Endothelial cell of umbilical vein (primary cell): ENCODE measurements at regions not wholly inside any gene's neighbourhood (a gene's known extent, or its start where the extent isn't known, plus 50 kb on each side); places are given as distances from the start of the nearest gene placed in this dataset.

Experiments used
- BruUV-seq: library from RNA; stranded (reverse); fragments of 400-500 nt; replicated peaks from 2 replicates; lab custom pipeline; 2021; lab: Mats Ljungman, UMichigan
- CTCF ChIA-PET: fragments of 300-600, 350-600 bp; sonication (Branson Sonifier 250); formaldehyde crosslinking; loops from one replicate; lab custom pipeline; 2021; ENCODE audit warnings: antibody characterized with exemption, inconsistent platforms; lab: Charles Lee
- POLR2A ChIA-PET: fragments of 300-600, 350-600 bp; sonication (Branson Sonifier 250); formaldehyde crosslinking; loops from one replicate; lab custom pipeline; 2021; ENCODE audit warnings: antibody characterized with exemption, inconsistent platforms; lab: Charles Lee
- DNase-seq: peaks from one replicate; pipeline ENCODE4 v3.0.0-alpha.2; 2011; ENCODE audit warnings: low read depth, low spot score
- FAIRE-seq: peaks from 2 replicates; lab custom pipeline; 2011; peaks lifted over from hg19 to GRCh38; lab: Jason Lieb, UNC
- H2AFZ ChIP-seq: 2 replicates; pipeline ENCODE4 v1.6.0; 2012; ENCODE audit warnings: low read depth, low read length, control low read depth, inconsistent platforms
- H3K27ac ChIP-seq: 2 replicates; pipeline ENCODE4 v1.5.1; 2011; ENCODE audit warnings: low read depth, mild to moderate bottlenecking, control low read depth, low read length, moderate library complexity; ENCODE audit not compliant: insufficient read depth
- H3K27me3 ChIP-seq, 2 experiments: 2 replicates each; pipeline versions ENCODE4 v1.6.0 to v1.6.1; 2011; ENCODE audit warnings: low read length in 2 of 2, mixed read lengths in 1 of 2; ENCODE audit not compliant: control insufficient read depth in 2 of 2, insufficient read depth in 2 of 2
- H3K36me3 ChIP-seq, 2 experiments: 2 replicates in 1 of 2; 3 replicates in 1 of 2; pipeline ENCODE4 v1.5.1; 2011; ENCODE audit warnings: low read length in 2 of 2, mild to moderate bottlenecking in 1 of 2, moderate library complexity in 1 of 2; ENCODE audit not compliant: control insufficient read depth in 2 of 2, insufficient read depth in 2 of 2; ENCODE audit errors: extremely low read depth in 1 of 2
- H3K4me1 ChIP-seq: 3 replicates; pipeline ENCODE4 v1.5.1; 2011; ENCODE audit warnings: mild to moderate bottlenecking, low read length; ENCODE audit not compliant: control insufficient read depth, insufficient read depth; ENCODE audit errors: extremely low read depth
- H3K4me2 ChIP-seq: 2 replicates; pipeline ENCODE4 v1.6.1; 2011; ENCODE audit warnings: low read length, control low read depth, mixed read lengths; ENCODE audit not compliant: insufficient read depth
- H3K4me3 ChIP-seq, 3 experiments: fragments of 200-600 bp in 1 of 3; sonication (generic), shearing (Covaris generic) in 1 of 3; replicated peaks in 1 of 3; 2 replicates each; pipeline ENCODE4 v1.5.1; 2011 to 2016; ENCODE audit warnings: control low read depth in 3 of 3, low read length in 3 of 3, mild to moderate bottlenecking in 2 of 3, inconsistent platforms in 1 of 3, low read depth in 1 of 3, moderate library complexity in 1 of 3; ENCODE audit not compliant: insufficient read depth in 1 of 3
- H3K79me2 ChIP-seq: 2 replicates; pipeline ENCODE4 v1.6.0; 2012; ENCODE audit warnings: low read length, inconsistent platforms; ENCODE audit not compliant: control insufficient read depth, insufficient read depth
- H3K9ac ChIP-seq: replicated peaks from 2 replicates; pipeline ENCODE3; 2011; ENCODE audit warnings: low read length, control low read depth; ENCODE audit not compliant: insufficient read depth; ENCODE audit errors: extremely low read depth
- H3K9me1 ChIP-seq: replicated peaks from 3 replicates; pipeline ENCODE4 v1.6.0; 2011; ENCODE audit warnings: mild to moderate bottlenecking, low read length; ENCODE audit not compliant: control insufficient read depth, insufficient read depth; ENCODE audit errors: extremely low read depth
- H3K9me3 ChIP-seq: replicated peaks from 2 replicates; pipeline ENCODE4 v1.5.1; 2012; ENCODE audit warnings: low read length, inconsistent platforms; ENCODE audit not compliant: control insufficient read depth, insufficient read depth
- H4K20me1 ChIP-seq: replicated peaks from 2 replicates; pipeline ENCODE3; 2011; ENCODE audit warnings: mild to moderate bottlenecking, low read length; ENCODE audit not compliant: control insufficient read depth, insufficient read depth; ENCODE audit errors: extremely low read depth
- CTCF ChIP-seq, 2 donors: IDR thresholded peaks; 1 replicate in 1 of 2; 2 replicates in 1 of 2; pipeline ENCODE4 v1.5.1; 2011; ENCODE audit warnings: low read length in 2 of 2, mild to moderate bottlenecking in 2 of 2, moderate library complexity in 2 of 2, control low read depth in 1 of 2, inconsistent platforms in 1 of 2, low read depth in 1 of 2; ENCODE audit not compliant: insufficient read depth in 1 of 2; ENCODE audit errors: extremely low read depth in 1 of 2
- EZH2 ChIP-seq: IDR thresholded peaks from 2 replicates; pipeline ENCODE4 v1.6.1; 2012; ENCODE audit warnings: borderline replicate concordance, low read depth, mild to moderate bottlenecking, moderate library complexity, low read length, inconsistent platforms; ENCODE audit not compliant: severe bottlenecking
- FOS ChIP-seq: IDR thresholded peaks from 2 replicates; pipeline ENCODE4 v1.6.1; 2011; ENCODE audit warnings: mild to moderate bottlenecking, low read length, moderate library complexity, borderline replicate concordance; ENCODE audit not compliant: insufficient read depth
- GATA2 ChIP-seq: IDR thresholded peaks from 2 replicates; pipeline ENCODE4 v1.7.0; 2011; ENCODE audit warnings: low read depth, mild to moderate bottlenecking, moderate library complexity, mixed read lengths, low read length; ENCODE audit not compliant: insufficient read length, insufficient read depth
- JUN ChIP-seq: IDR thresholded peaks from 2 replicates; pipeline ENCODE4 v1.6.1; 2011; ENCODE audit warnings: borderline replicate concordance, low read depth; ENCODE audit not compliant: insufficient read length, insufficient read depth
- MYC ChIP-seq: IDR thresholded peaks from one replicate; pipeline ENCODE4 v1.6.1; 2011; ENCODE audit warnings: mild to moderate bottlenecking, low read depth, low read length
- POLR2A ChIP-seq: IDR thresholded peaks from 2 replicates; pipeline ENCODE4 v1.6.1; 2012; ENCODE audit warnings: low read depth, mild to moderate bottlenecking, control low read depth, low read length
- POLR2AphosphoS5 ChIP-seq: IDR thresholded peaks from 2 replicates; pipeline ENCODE4 v1.6.1; 2012; ENCODE audit warnings: low read depth, mild to moderate bottlenecking, control low read depth, low read length, moderate library complexity; ENCODE audit not compliant: insufficient read depth
- dilution Hi-C: fragments of 300-500 bp; cut with MboI; formaldehyde crosslinking; loops from one replicate; pipeline ENCODE4 v1.15.0; 2019; ENCODE audit warnings: low sequenced_read_pairs; ENCODE audit not compliant: extremely low pct_ligation_motif_present
- intact Hi-C: fragments of 100-400 bp; cut with micrococcal nuclease; formaldehyde crosslinking; loops from one replicate; pipeline ENCODE4 v1.10.0; 2022
- TF ChIP-seq, protein P1 (sequence below): IDR thresholded peaks from 2 replicates; pipeline ENCODE4 v1.6.1; 2011; ENCODE audit not compliant: insufficient read depth, insufficient read length

- Histone ChIP-seq H3K79me2 (no peaks in the 10 kb centered on the region), H4K20me1 (no peaks in the 10 kb centered on the region), H3K27ac (no peak overlapping the region), H3K27me3 (no peaks in the 10 kb centered on the region), H3K4me3 (no peak overlapping the region), H3K9ac (no peak overlapping the region), H3K9me1 (no peaks in the 10 kb centered on the region), H3K36me3 (no peaks in the 10 kb centered on the region), H2AFZ (no peak overlapping the region), H3K9me3 (no peaks in the 10 kb centered on the region), H3K4me2 (no peak overlapping the region), H3K4me1 (no peaks in the 10 kb centered on the region)
- intact Hi-C loops, result no loop called here
- DNase-seq (no peak), FAIRE-seq (no peak)
- POLR2A ChIA-PET, result no interaction called here
- TF ChIP-seq, protein P1, sequence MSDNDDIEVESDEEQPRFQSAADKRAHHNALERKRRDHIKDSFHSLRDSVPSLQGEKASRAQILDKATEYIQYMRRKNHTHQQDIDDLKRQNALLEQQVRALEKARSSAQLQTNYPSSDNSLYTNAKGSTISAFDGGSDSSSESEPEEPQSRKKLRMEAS, result no peak
- TF ChIP-seq FOS, result no peak
- TF ChIP-seq EZH2, result no peak
- no peak for TF ChIP-seq GATA2
- TF ChIP-seq MYC, result no peak
- no peak for TF ChIP-seq POLR2AphosphoS5
- no peak for TF ChIP-seq POLR2A
- TF ChIP-seq CTCF (IDR thresholded peaks at IDR 0.05; ENCODE audit: extremely low read depth in 1 of 2, insufficient read depth in 1 of 2, low read depth in 1 of 2, low read length in 2 of 2), result no peak
- TF ChIP-seq JUN, result no peak
- dilution Hi-C loops, result no loop called here
- BruUV-seq, result no TSS peak
- CTCF ChIA-PET, result no interaction called here
Observed at GRCh38 chr19:5238700-5239099, 101.9 kb downstream of the PTPRS start.
